ENCODE measurements at regions not wholly inside any gene's neighbourhood (a gene's known extent, or its start where the extent isn't known, plus 50 kb on each side); places are given as distances from the start of the nearest gene placed in this dataset.

DNA sequence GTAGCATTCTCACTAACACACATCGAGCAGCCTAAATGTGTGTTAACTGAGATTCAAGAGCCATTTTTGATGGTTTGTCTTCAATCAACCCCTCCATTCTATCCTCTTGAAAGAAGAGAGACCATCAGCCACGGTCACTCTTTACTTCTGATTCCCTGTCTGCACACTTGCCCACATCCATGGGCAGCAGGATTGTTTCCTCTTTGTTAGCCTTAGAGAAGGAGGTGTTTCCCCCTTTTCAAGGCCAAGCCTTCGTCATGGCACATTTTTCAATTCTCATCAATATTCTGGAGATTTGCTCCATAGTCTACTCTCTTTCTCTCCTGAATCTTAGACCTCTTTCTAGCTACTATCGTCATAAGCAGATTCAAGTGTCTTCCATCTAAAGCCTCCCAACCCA, 522.4 kb upstream of the NAALADL2 start:
- intact Hi-C loops (cut with DNase I) = no loop called here
- no peaks in the 10 kb centered on the region for H3K36me3 ChIP-seq
- no peaks in the 10 kb centered on the region for H3K9me3 ChIP-seq
- peak overlapping the region in 1 of 2 donors; percentile 65 for H3K27ac ChIP-seq
- peaks cover 0 to 3% of the 10 kb centered on the region in 2 donors for H3K4me1 ChIP-seq
- no peak for ATAC-seq
- no peaks in the 10 kb centered on the region for H3K27me3 ChIP-seq
- DNase-seq = no peak
- no peak overlapping the region for H3K4me3 ChIP-seq
- TF ChIP-seq, protein P1, sequence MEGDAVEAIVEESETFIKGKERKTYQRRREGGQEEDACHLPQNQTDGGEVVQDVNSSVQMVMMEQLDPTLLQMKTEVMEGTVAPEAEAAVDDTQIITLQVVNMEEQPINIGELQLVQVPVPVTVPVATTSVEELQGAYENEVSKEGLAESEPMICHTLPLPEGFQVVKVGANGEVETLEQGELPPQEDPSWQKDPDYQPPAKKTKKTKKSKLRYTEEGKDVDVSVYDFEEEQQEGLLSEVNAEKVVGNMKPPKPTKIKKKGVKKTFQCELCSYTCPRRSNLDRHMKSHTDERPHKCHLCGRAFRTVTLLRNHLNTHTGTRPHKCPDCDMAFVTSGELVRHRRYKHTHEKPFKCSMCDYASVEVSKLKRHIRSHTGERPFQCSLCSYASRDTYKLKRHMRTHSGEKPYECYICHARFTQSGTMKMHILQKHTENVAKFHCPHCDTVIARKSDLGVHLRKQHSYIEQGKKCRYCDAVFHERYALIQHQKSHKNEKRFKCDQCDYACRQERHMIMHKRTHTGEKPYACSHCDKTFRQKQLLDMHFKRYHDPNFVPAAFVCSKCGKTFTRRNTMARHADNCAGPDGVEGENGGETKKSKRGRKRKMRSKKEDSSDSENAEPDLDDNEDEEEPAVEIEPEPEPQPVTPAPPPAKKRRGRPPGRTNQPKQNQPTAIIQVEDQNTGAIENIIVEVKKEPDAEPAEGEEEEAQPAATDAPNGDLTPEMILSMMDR (IDR thresholded peaks at IDR 0.05) = no peak

DNA sequence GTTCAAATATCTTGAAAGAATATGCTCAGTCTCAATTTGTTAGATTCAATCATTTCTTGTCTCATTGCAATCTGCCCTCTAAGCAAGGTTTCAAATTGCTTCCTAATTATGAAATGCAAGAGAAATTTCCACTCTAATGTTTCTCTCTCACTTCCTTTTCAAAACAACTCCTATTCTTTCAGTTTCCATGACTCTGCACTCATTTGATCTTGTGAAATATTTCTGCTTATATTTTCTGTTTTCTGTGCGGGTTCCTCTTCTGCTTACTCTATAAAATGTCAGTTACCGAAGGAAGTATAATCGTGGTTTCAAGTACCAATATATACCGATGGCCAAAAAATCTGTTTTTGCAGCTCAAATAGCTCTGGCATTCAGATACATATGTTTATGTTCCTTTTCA, 521.9 kb upstream of the NAALADL2 start:
- Histone ChIP-seq H3K4me1 (peaks cover 0 to 3% of the 10 kb centered on the region in 2 donors), H3K4me3 (no peak overlapping the region), H3K27me3 (no peaks in the 10 kb centered on the region), H3K36me3 (no peaks in the 10 kb centered on the region), H3K9me3 (no peaks in the 10 kb centered on the region), H3K27ac (peak overlapping the region in 1 of 2 donors; percentile 65)
- intact Hi-C loops (cut with DNase I) = no loop called here
- ATAC-seq (peak; percentile 59), DNase-seq (no peak)
- TF ChIP-seq, protein P1 (IDR thresholded peaks at IDR 0.05) = no peak

DNA sequence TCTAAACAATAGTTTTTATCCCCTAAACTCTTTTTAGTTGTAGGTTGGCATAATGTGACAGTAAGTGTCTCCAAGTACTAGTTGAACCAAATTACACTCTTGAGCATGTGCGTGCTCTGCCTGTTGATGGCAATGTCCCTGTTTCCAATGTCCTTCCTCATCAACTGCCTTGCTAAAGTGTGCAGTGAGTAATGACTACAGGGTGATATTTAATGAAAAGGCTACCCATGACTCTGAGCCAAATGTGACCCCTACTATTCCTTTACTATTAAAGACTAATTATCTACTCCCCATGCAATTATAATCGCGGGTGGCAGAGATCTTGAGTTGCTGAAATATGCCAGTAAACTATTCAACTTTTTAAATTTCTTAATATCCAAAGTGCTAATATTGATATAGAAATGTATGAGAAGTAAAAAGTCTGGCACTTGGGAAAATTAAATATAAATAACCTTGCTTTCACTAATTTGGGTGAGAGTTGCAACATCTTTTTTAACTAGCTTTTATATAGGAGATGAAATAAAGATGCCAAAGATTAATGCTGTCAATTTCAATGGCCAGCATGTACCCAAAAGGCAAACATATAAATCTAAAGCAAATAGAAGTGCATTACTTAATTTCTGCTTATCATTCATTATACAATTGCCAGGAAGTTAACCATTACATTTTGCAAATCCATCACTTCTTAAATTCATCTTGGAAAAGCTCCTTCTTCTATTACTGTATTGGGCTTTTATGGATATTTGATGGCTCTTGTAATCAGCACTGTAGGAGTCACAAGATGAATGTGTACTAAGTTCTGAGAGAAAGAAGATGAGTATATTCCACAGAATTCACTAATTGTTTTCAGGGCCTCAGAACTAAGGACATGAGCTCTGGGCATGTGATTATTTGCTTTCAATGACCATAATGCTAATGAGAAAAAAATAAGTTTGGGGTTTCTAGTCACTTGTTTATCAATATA, 518.2 kb upstream of the NAALADL2 start:
- TF ChIP-seq, protein P1 (IDR thresholded peaks at IDR 0.05) = no peak
- no peak for ATAC-seq
- H3K4me1 ChIP-seq = peaks cover 0 to 3% of the 10 kb centered on the region in 2 donors
- intact Hi-C loops (cut with DNase I) = no loop called here
- no peaks in the 10 kb centered on the region for H3K36me3 ChIP-seq
- no peaks in the 10 kb centered on the region for H3K27me3 ChIP-seq
- H3K4me3 ChIP-seq = no peak overlapping the region
- no peak for DNase-seq
- H3K27ac ChIP-seq = no peak overlapping the region
- no peaks in the 10 kb centered on the region for H3K9me3 ChIP-seq

DNA sequence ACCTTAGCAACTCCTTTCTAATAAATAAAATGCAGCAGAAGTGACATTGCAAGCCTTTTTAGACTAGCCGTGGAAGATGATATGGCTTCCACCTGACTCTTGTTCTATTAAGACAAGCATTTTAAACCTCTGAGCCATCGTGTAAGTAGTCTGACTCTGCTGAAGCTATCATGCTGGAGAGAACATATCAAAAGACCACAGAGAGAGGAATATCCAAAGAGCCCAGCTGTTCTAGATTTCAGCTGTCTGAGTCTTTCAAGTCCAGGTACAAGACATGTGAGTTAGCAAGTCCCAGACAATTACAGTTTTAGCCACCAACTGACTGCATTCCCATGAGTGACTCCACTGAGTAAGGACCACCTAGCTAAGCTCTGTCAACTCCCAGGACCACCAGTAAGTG, 517.0 kb upstream of the NAALADL2 start:
- Histone ChIP-seq H3K27me3 (no peaks in the 10 kb centered on the region), H3K4me3 (no peak overlapping the region), H3K4me1 (peaks cover 0 to 3% of the 10 kb centered on the region in 2 donors), H3K27ac (no peak overlapping the region), H3K36me3 (no peaks in the 10 kb centered on the region), H3K9me3 (no peaks in the 10 kb centered on the region)
- intact Hi-C loops (cut with DNase I) = no loop called here
- ATAC-seq (no peak), DNase-seq (no peak)
- TF ChIP-seq, protein P1 (IDR thresholded peaks at IDR 0.05) = no peak

DNA sequence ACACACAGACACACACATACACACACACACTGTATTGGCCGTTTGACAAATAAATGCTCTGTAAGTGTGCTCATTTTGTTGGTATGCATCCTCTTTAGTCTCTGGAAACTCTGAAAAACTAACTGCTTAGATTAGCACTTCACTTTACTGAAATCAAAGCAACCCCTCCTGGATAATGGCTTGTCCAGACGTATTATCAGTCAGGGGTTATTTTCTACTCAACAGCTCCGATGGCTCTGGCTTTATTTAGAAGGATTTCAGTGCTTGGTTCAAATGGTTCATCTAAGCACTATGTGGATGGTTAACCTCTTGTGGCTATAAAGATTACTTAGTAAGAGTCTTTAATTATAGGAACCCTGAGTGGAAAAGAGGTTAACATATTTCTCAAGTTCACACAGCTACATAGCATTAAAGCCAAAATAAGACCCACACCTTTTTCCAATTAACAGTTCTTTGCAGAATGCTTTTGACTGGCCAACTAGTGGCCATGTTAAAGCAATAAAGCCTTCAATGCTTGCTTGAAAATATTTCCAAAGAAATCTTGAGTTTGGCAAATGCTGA, 516.1 kb upstream of the NAALADL2 start:
- no peak for ATAC-seq
- Histone ChIP-seq H3K27me3 (no peaks in the 10 kb centered on the region), H3K4me1 (peaks cover 0 to 1% of the 10 kb centered on the region in 2 donors), H3K27ac (no peak overlapping the region), H3K4me3 (no peak overlapping the region), H3K36me3 (no peaks in the 10 kb centered on the region), H3K9me3 (no peaks in the 10 kb centered on the region)
- intact Hi-C loops (cut with DNase I) = no loop called here
- no peak for DNase-seq
- TF ChIP-seq, protein P1 (IDR thresholded peaks at IDR 0.05) = no peak

Measured in left lung (tissue), 4 donors.